ENCODE measurements at regions not wholly inside any gene's neighbourhood (a gene's known extent, or its start where the extent isn't known, plus 50 kb on each side); places are given as distances from the start of the nearest gene placed in this dataset.
"Not testable (repeated sequence)": the region's sequence is repeated elsewhere in the genome, so short reads cannot be mapped to it uniquely, and the experiment has no call there.

DNA sequence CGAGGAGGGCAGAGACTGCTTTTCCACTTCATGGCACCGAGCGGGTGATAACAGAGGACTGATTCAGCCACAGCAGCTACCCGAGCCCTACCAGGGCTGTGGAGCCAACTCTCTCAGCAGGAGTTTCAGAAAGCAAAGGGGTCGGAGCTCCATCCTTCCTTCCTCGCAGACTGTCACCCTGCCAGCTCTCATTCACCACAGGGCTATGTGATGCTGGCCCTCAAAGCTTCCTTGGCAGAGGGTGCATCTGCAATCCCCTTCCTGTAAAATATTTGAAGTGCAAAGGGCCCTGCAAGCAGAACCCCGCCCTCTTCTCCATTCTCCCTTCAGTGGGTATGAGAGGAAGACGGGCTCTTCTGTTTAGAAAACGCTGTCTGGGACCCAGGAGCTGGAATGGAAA lies 105.3 kb upstream of the LYZL2 start:
- Mint-ChIP-seq H3K9me3 (no peaks in the 10 kb centered on the region), H3K4me1 (peaks cover 4% of the 10 kb centered on the region), H3K4me3 (no peak overlapping the region), H3K27me3 (peaks cover 5% of the 10 kb centered on the region), H3K27ac (no peak overlapping the region), H3K36me3 (ENCODE audit: low read depth) (no peaks in the 10 kb centered on the region)
- ATAC-seq (replicated peaks): no peak

DNA sequence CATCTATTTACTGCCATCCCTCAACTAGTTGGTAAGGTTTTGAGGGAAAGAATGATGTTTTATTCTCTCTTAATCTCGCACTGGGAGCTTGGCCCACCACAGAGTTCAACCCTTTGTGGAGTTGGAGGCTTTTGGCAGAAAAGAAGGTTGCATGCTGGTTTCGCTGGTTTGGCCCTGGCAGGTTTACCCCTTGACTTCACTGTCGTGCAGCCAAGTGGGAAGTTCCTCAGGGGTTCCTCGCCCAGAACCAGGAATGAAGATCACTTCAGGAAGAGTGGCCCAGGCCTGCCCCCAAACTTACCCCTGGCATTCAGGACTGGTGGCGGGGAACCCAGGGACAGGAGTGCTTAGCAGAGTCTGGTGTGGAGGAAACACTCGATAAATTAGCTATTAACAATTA lies 103.1 kb upstream of the LYZL2 start:
- Mint-ChIP-seq H3K4me3 (no peak overlapping the region), H3K36me3 (ENCODE audit: low read depth) (no peaks in the 10 kb centered on the region), H3K27ac (no peak overlapping the region), H3K9me3 (no peaks in the 10 kb centered on the region), H3K27me3 (peaks cover 5% of the 10 kb centered on the region), H3K4me1 (peaks cover 4% of the 10 kb centered on the region)
- no peak for ATAC-seq (replicated peaks)

DNA sequence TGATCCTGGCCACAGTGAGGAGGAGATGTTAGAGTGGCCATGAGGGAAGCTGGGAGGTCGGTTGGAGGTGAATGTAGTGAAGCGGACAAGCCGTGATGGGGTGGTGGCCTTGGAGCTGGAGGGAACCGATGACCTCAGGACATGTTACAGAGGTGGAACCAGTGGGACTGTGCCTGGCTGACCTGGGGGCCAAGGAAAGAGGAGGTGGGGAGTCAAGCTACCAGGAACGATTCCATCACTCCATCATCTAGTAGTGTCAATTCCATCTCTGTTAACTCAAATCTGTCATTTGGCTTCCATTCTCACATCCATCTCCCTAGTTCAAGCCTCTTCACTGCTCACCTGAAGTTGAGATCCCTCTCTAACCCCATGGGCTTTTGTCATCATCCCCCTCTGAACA lies 102.4 kb upstream of the LYZL2 start:
- Mint-ChIP-seq H3K4me1 (peaks cover 2% of the 10 kb centered on the region), H3K36me3 (ENCODE audit: low read depth) (no peaks in the 10 kb centered on the region), H3K27me3 (peaks cover 3% of the 10 kb centered on the region), H3K27ac (no peak overlapping the region), H3K9me3 (no peaks in the 10 kb centered on the region), H3K4me3 (no peak overlapping the region)
- no peak for ATAC-seq (replicated peaks)

DNA sequence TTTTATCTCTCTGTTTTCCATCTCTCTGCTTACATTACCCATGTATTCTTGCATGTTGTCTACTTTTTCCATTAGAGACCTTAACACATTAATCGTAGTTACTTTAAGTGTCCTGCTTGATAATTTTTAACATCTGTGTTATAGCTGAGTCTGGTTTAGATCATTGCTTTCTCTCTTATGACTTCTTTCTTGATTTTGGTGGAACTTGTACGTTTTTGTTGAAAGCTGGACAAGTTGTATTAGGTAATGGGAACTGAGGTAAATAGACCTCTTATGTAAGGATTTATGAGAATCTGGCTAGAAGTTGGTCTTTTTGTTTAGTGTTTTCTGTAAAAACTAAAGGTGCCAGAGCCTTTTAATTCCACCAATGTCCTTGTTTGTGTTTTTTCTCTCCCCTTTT lies 100.8 kb upstream of the LYZL2 start:
- no peak for ATAC-seq (replicated peaks)
- Mint-ChIP-seq H3K4me3 (no peak overlapping the region), H3K27me3 (no peaks in the 10 kb centered on the region), H3K4me1 (no peaks in the 10 kb centered on the region), H3K36me3 (ENCODE audit: low read depth) (no peaks in the 10 kb centered on the region), H3K27ac (no peak overlapping the region), H3K9me3 (no peaks in the 10 kb centered on the region)

- H3K4me1 Mint-ChIP-seq: no peaks in the 10 kb centered on the region
- no peak for ATAC-seq (replicated peaks)
- H3K27ac Mint-ChIP-seq: no peak overlapping the region
- no peaks in the 10 kb centered on the region for H3K27me3 Mint-ChIP-seq
- H3K4me3 Mint-ChIP-seq: no peak overlapping the region
- no peaks in the 10 kb centered on the region for H3K9me3 Mint-ChIP-seq
- no peaks in the 10 kb centered on the region for H3K36me3 Mint-ChIP-seq (ENCODE audit: low read depth)
These were observed 99.2 kb upstream of the LYZL2 start for GRCh38 chr10:30728766-30729165.

- no peak for ATAC-seq (replicated peaks)
- no peak overlapping the region for H3K27ac Mint-ChIP-seq
- no peaks in the 10 kb centered on the region for H3K4me1 Mint-ChIP-seq
- H3K36me3 Mint-ChIP-seq (ENCODE audit: low read depth): no peaks in the 10 kb centered on the region
- no peak overlapping the region for H3K4me3 Mint-ChIP-seq
- H3K27me3 Mint-ChIP-seq: no peaks in the 10 kb centered on the region
- no peaks in the 10 kb centered on the region for H3K9me3 Mint-ChIP-seq
These were observed 98.6 kb upstream of the LYZL2 start for GRCh38 chr10:30728127-30728526.

DNA sequence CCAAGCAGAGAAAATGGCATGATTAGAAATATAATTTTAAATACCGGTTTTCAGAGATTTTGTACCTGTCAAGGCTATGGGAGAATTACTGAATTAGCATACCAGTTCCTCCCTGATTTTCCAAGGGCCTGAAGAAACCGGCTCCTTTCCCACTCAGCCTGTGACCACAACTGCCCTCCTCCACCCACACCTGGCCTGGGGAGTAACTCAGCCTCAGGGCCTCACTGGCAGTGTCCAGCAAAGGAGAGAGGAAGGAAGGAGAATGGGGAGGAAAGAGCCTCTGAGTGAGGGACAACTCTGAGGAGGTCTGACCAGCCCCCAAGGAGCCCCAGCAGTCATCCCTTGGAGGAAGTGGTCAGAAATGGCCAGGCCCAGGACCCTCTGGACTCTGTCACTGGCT lies 98.0 kb upstream of the LYZL2 start:
- H3K27me3 Mint-ChIP-seq: no peaks in the 10 kb centered on the region

DNA sequence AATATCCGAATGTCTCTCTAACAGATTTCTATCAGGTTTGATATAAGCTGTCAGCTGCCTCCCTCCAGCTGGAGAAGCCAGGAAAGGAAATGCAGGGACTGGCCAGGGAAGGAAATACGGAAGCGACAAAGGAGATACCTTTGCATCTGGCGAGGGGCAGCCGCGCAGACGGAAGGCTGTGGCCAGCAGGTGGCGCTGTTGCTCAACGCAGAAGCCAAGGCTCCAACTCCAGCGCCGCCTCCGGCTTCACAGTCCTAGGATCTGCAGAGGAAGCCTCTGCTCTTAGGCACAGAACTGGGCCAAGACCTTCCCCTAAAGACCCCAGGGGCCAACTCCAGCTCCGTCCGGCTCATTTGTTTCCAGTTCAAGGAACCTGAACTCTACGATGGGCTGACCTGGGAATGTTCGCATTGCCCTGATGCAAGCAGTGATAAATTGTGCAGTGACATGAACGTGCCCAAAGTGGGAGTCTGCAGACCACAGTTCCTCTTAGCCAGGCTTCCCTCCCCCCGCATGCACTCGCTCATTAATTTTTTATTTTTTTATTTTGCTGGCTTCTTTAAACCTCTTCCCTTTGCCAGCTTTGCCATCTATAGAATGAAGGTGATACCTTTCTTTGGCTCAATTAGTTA lies 97.3 kb upstream of the LYZL2 start:
- H3K36me3 Mint-ChIP-seq (ENCODE audit: low read depth); H3K4me3 Mint-ChIP-seq; H3K27me3 Mint-ChIP-seq; H3K4me1 Mint-ChIP-seq; H3K9me3 Mint-ChIP-seq: not testable (repeated sequence)
- H3K27ac Mint-ChIP-seq: peak overlapping the region; percentile 53
- peak; percentile 96 for ATAC-seq (replicated peaks)

More for the DNA sequence above, 98.0 kb upstream of the LYZL2 start:
- H3K27ac Mint-ChIP-seq: no peak overlapping the region
- H3K4me1 Mint-ChIP-seq: no peaks in the 10 kb centered on the region
- no peak overlapping the region for H3K4me3 Mint-ChIP-seq
- no peaks in the 10 kb centered on the region for H3K36me3 Mint-ChIP-seq (ENCODE audit: low read depth)
- H3K9me3 Mint-ChIP-seq: no peaks in the 10 kb centered on the region
- ATAC-seq (replicated peaks): no peak

DNA sequence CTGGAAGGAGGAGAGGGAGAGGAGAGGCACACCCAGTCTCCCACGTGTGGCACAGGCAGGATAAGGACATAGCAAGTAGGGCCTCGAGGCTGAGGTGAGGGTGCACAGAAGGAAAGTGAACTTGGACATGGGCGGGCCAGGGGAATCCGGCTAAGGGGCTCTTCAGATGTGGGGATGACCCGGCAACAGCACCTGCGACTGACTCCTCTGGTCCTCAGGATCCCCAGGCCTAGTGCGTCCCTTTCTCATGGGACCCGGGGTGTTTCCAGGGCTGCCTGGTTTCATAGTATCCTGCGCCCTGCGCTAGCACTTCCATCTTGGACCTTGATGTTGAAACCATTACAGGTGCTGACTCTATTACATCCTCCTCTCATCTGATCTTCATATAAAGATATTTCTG lies 96.1 kb upstream of the LYZL2 start:
- Mint-ChIP-seq H3K27me3 (no peaks in the 10 kb centered on the region), H3K36me3 (ENCODE audit: low read depth) (no peaks in the 10 kb centered on the region), H3K4me1 (no peaks in the 10 kb centered on the region), H3K4me3 (no peak overlapping the region), H3K27ac (peak overlapping the region; percentile 41), H3K9me3 (no peaks in the 10 kb centered on the region)
- no peak for ATAC-seq (replicated peaks)

DNA sequence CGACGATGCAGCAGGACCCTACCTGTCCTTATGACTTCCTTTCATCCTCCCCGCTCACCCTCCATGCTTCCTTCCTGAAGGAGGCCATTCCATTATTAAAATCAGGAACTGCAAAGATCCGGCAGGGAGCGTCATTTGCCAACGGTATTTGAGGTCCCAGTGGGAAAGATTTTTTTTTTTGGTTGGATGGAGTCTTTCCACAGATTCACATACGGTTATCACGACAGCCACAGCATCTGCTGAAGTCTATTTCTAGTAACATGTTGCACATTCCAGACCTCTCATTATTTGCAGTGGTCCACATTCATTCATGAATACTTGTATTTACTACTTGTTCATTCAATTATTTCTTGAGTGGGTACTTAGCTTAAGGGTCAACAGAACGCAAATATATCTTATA lies 94.7 kb upstream of the LYZL2 start:
- H3K27me3 Mint-ChIP-seq: no peaks in the 10 kb centered on the region
- no peak for ATAC-seq (replicated peaks)
- H3K4me3 Mint-ChIP-seq: no peak overlapping the region
- no peaks in the 10 kb centered on the region for H3K36me3 Mint-ChIP-seq (ENCODE audit: low read depth)
- no peaks in the 10 kb centered on the region for H3K4me1 Mint-ChIP-seq
- H3K9me3 Mint-ChIP-seq: no peaks in the 10 kb centered on the region
- H3K27ac Mint-ChIP-seq: no peak overlapping the region

- no peaks in the 10 kb centered on the region for H3K4me1 Mint-ChIP-seq
These were observed 93.5 kb upstream of the LYZL2 start for GRCh38 chr10:30722956-30723620.

GRCh38 chr10:30719832-30720231 lies 90.3 kb upstream of the LYZL2 start:
- Mint-ChIP-seq H3K4me3 (no peak overlapping the region), H3K4me1 (no peaks in the 10 kb centered on the region), H3K27ac (no peak overlapping the region), H3K27me3 (no peaks in the 10 kb centered on the region), H3K9me3 (no peaks in the 10 kb centered on the region), H3K36me3 (ENCODE audit: low read depth) (no peaks in the 10 kb centered on the region)
- ATAC-seq (replicated peaks): no peak

More at GRCh38 chr10:30722956-30723620, 93.5 kb upstream of the LYZL2 start:
- H3K27ac Mint-ChIP-seq: no peak overlapping the region
- no peak overlapping the region for H3K4me3 Mint-ChIP-seq
- no peak for ATAC-seq (replicated peaks)
- no peaks in the 10 kb centered on the region for H3K36me3 Mint-ChIP-seq (ENCODE audit: low read depth)
- no peaks in the 10 kb centered on the region for H3K27me3 Mint-ChIP-seq
- no peaks in the 10 kb centered on the region for H3K9me3 Mint-ChIP-seq

- H3K4me1 Mint-ChIP-seq: peaks cover 6% of the 10 kb centered on the region
- no peak overlapping the region for H3K4me3 Mint-ChIP-seq
- H3K27me3 Mint-ChIP-seq: no peaks in the 10 kb centered on the region
- H3K27ac Mint-ChIP-seq: no peak overlapping the region
- peaks cover 4% of the 10 kb centered on the region for H3K9me3 Mint-ChIP-seq
- no peak for ATAC-seq (replicated peaks)
- peaks cover 57% of the 10 kb centered on the region for H3K36me3 Mint-ChIP-seq (ENCODE audit: low read depth)
These were observed 80.3 kb upstream of the LYZL2 start for GRCh38 chr10:30709700-30710358.

- Mint-ChIP-seq H3K9me3 (peaks cover 4% of the 10 kb centered on the region), H3K4me3 (no peak overlapping the region), H3K27me3 (no peaks in the 10 kb centered on the region), H3K27ac (no peak overlapping the region), H3K36me3 (ENCODE audit: low read depth) (peaks cover 58% of the 10 kb centered on the region), H3K4me1 (peaks cover 6% of the 10 kb centered on the region)
- ATAC-seq (replicated peaks): no peak
These were observed 79.7 kb upstream of the LYZL2 start for GRCh38 chr10:30709229-30709628.

GRCh38 chr10:30708234-30708633 lies 78.7 kb upstream of the LYZL2 start:
- H3K9me3 Mint-ChIP-seq: peaks cover 3% of the 10 kb centered on the region
- H3K27me3 Mint-ChIP-seq: no peaks in the 10 kb centered on the region
- peaks cover 60% of the 10 kb centered on the region for H3K36me3 Mint-ChIP-seq (ENCODE audit: low read depth)
- no peak for ATAC-seq (replicated peaks)
- H3K4me1 Mint-ChIP-seq: peaks cover 6% of the 10 kb centered on the region
- no peak overlapping the region for H3K27ac Mint-ChIP-seq
- H3K4me3 Mint-ChIP-seq: no peak overlapping the region

All from activated T-helper 17 cell treated with anti-CD3 and anti-CD28 coated beads, Interleukin-2, amount 50 U/mL, for 72 hours (primary cell).